Activated B cell treated with CpG ODN at 0.5 μM for 24 hours (primary cell): ENCODE measurements at regions not wholly inside any gene's neighbourhood (a gene's known extent, or its start where the extent isn't known, plus 50 kb on each side); places are given as distances from the start of the nearest gene placed in this dataset.
"Not testable (repeated sequence)": the region's sequence is repeated elsewhere in the genome, so short reads cannot be mapped to it uniquely, and the experiment has no call there.

Experiments used
- ATAC-seq: fragments of 200-7000 bp; cut with Tn5 transposase; one replicate; pipeline ENCODE4 v1.10.0; 2021; ENCODE audit warnings: low read depth, mild to moderate bottlenecking, moderate library complexity
- CTCF ChIA-PET: fragments of 350-600 bp; sonication (Branson Sonifier 250); formaldehyde crosslinking; loops from one replicate; lab custom pipeline; 2021; ENCODE audit warnings: antibody characterized with exemption; lab: Charles Lee
- POLR2A ChIA-PET: fragments of 350-600 bp; sonication (Branson Sonifier 250); formaldehyde crosslinking; loops from one replicate; lab custom pipeline; 2021; ENCODE audit warnings: antibody characterized with exemption; lab: Charles Lee
- DNase-seq: peaks from one replicate; pipeline ENCODE4 v3.0.0; 2022
- H3K27ac Mint-ChIP-seq: one replicate; pipeline ENCODE4 v1.8.0; 2020; ENCODE audit warnings: mixed read lengths
- H3K27me3 Mint-ChIP-seq: one replicate; pipeline ENCODE4 v1.8.0; 2021; ENCODE audit warnings: mixed read lengths
- H3K36me3 Mint-ChIP-seq: one replicate; pipeline ENCODE4 v1.8.0; 2021; ENCODE audit warnings: low read depth, mixed read lengths
- H3K4me1 Mint-ChIP-seq: one replicate; pipeline ENCODE4 v1.8.0; 2021; ENCODE audit warnings: mixed read lengths
- H3K4me3 Mint-ChIP-seq: one replicate; pipeline ENCODE4 v1.8.0; 2020; ENCODE audit warnings: mild to moderate bottlenecking, mixed read lengths
- H3K9me3 Mint-ChIP-seq: one replicate; pipeline ENCODE4 v1.8.0; 2020; ENCODE audit warnings: mixed read lengths
- intact Hi-C: fragments of 100-400 bp; cut with micrococcal nuclease; formaldehyde crosslinking; loops from one replicate; pipeline ENCODE4 v1.15.1; 2024
- TF ChIP-seq, protein P1 (sequence below): fragments of 200-600 bp; IDR thresholded peaks from one replicate; pipeline ENCODE4 v1.8.0; 2022; ENCODE audit warnings: antibody characterized with exemption, mild to moderate bottlenecking

DNA sequence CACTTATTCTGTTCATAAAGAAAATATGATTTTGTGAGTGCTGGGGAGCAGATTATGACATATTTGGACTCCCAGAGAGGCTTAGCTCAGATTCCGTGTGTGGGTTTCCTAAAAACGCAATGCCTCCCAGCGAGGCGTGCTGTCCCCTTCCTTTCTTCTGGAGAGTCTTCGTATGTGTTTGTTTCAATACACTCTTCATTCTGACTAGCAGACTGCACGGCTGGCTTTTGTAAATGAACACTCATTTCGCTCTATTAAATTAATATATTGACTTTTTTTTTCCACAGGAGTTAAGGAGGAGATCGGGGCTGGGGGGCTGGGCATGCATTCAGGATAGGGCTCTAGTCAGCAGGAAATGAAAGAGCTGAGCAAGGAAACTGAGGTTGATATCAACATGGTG lies 102.3 kb downstream of the KBTBD2 start:
- H3K9me3 Mint-ChIP-seq, ATAC-seq, H3K4me1 Mint-ChIP-seq, H3K36me3 Mint-ChIP-seq, intact Hi-C loops, DNase-seq, H3K4me3 Mint-ChIP-seq, H3K27me3 Mint-ChIP-seq, CTCF ChIA-PET, H3K27ac Mint-ChIP-seq, POLR2A ChIA-PET: not testable (repeated sequence)

DNA sequence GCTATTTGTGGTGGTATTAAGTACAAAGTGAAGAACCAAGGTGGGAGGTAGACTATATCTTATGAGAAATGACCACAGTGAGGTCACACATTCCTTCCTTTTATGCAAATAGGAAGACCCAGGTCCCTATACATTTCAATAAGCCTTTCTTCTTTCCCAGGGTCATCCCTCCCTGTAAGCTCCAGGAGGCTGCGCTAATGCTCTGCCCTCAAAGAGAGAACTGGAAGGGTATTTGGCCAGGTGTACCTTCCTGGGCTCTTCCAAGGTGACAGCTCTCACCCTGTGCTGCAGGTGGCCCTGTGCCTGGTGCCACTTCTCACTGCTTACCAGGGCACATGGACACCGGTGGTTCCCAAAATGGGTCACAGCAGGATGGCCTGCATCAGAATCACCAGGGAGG lies 103.4 kb downstream of the KBTBD2 start:
- H3K36me3 Mint-ChIP-seq, H3K9me3 Mint-ChIP-seq, H3K4me1 Mint-ChIP-seq, H3K4me3 Mint-ChIP-seq, H3K27me3 Mint-ChIP-seq, DNase-seq, H3K27ac Mint-ChIP-seq, CTCF ChIA-PET, ATAC-seq, intact Hi-C loops, POLR2A ChIA-PET: not testable (repeated sequence)

DNA sequence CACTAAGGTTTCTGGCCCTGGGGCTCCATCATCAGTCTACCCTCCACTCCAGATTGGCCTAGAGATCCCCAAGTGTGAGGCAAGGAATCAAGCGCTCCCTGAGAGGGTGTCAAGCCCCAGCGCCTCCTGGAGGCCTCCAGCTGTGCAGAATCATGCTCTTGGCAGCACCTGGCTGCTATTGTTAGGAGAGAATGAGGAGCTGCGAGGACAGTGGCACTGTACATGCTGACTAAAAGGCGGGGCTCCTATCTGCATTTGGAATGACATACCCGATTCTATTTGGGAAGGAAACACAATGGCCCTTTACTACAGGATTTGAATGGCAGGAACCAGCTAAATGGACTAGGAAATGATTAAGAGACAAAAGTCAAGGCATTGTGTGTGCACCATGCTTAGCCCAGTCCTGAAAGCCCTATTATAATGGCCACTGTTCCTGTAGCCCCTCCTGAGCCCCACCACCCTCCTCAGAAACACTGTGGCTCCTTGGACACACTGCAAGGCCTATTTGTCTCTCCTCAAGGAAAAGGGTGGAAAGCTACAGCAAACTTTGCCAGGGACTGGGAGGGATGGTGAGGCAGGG lies 106.1 kb downstream of the KBTBD2 start:
- H3K27ac Mint-ChIP-seq, H3K4me3 Mint-ChIP-seq, H3K9me3 Mint-ChIP-seq, DNase-seq, H3K27me3 Mint-ChIP-seq, CTCF ChIA-PET, intact Hi-C loops, H3K36me3 Mint-ChIP-seq, POLR2A ChIA-PET, ATAC-seq, H3K4me1 Mint-ChIP-seq: not testable (repeated sequence)

DNA sequence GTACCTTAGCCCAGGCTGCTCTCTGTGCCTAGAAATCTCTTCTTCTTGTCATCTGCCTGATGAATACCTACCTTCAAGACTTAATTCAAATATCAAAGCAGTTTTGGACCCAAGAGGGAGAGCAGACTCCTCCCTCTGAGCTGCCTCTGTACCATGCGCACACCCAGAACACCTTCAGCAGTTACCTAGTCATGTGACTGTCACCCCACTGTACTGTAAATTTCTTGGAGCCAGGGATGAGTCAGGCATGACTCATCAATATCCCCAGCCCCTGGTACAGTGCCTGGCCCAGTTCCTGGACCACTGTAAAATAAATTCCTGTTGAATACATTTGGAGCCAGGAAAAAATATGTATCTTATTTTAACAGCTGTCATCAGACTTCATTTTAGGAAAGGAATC lies 111.7 kb downstream of the KBTBD2 start:
- H3K36me3 Mint-ChIP-seq, DNase-seq, H3K27me3 Mint-ChIP-seq, H3K4me1 Mint-ChIP-seq, POLR2A ChIA-PET, H3K9me3 Mint-ChIP-seq, intact Hi-C loops, CTCF ChIA-PET, ATAC-seq, H3K4me3 Mint-ChIP-seq, H3K27ac Mint-ChIP-seq: not testable (repeated sequence)

DNA sequence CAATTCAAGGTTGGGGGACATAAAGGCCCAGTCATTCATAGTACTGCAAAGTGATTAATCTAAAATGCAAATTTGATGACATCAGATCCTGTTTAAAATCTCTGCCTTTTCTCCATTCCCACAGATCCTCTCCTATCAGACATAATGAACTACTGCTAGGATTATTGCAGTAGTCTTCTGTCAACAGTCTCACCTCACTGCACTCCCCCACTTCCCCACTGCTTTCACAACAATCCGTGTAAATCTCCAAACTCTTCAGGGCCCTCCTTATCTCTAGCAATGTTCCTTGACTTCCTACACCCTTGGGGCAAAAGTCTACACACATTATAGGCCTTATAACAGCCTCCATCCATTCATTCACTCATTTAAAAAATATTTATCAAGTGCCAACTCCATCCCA lies 112.4 kb downstream of the KBTBD2 start:
- Mint-ChIP-seq H3K4me3 (no peak overlapping the region), H3K36me3 (no peaks in the 10 kb centered on the region), H3K4me1 (no peaks in the 10 kb centered on the region), H3K27ac (no peak overlapping the region), H3K27me3 (no peaks in the 10 kb centered on the region), H3K9me3 (peaks cover 4% of the 10 kb centered on the region)
- intact Hi-C loops = no loop called here
- ATAC-seq (no peak), DNase-seq (no peak)
- ChIA-PET CTCF (no interaction called here), POLR2A (no interaction called here)
- TF ChIP-seq, protein P1, sequence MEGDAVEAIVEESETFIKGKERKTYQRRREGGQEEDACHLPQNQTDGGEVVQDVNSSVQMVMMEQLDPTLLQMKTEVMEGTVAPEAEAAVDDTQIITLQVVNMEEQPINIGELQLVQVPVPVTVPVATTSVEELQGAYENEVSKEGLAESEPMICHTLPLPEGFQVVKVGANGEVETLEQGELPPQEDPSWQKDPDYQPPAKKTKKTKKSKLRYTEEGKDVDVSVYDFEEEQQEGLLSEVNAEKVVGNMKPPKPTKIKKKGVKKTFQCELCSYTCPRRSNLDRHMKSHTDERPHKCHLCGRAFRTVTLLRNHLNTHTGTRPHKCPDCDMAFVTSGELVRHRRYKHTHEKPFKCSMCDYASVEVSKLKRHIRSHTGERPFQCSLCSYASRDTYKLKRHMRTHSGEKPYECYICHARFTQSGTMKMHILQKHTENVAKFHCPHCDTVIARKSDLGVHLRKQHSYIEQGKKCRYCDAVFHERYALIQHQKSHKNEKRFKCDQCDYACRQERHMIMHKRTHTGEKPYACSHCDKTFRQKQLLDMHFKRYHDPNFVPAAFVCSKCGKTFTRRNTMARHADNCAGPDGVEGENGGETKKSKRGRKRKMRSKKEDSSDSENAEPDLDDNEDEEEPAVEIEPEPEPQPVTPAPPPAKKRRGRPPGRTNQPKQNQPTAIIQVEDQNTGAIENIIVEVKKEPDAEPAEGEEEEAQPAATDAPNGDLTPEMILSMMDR = no peak

DNA sequence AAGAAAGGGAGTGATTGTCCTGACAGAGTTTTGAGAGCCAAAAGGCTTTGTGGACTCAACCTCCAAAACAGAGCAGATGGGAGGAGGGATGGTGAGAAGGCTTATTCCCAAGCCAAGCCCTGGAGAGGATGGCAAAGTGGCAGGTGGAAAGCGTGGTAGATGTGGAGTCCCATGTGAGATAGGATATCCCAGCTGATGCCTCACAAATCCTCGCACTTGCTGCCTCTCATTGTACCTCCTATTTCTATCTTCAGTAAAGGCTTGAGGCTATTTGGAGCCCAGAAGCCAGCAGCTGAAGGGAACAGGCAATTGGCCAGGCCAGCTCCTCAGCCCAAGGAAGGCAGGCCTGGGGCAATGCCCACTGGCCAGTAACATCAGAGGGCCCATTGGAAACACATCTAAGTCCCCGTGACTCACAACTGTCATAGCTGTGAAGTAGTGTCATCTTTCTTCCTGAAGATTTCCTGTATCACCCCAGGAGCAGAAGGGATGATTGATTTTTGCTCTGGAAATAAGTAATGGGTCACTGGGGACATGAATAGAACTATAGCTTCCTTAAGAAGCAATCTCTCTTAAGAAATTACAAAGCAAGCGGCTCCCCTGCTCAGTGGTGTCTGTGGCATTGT lies 114.4 kb downstream of the KBTBD2 start:
- ATAC-seq, intact Hi-C loops, H3K27me3 Mint-ChIP-seq, H3K9me3 Mint-ChIP-seq, H3K27ac Mint-ChIP-seq, H3K36me3 Mint-ChIP-seq, CTCF ChIA-PET, H3K4me3 Mint-ChIP-seq, H3K4me1 Mint-ChIP-seq, POLR2A ChIA-PET, DNase-seq: not testable (repeated sequence)

DNA sequence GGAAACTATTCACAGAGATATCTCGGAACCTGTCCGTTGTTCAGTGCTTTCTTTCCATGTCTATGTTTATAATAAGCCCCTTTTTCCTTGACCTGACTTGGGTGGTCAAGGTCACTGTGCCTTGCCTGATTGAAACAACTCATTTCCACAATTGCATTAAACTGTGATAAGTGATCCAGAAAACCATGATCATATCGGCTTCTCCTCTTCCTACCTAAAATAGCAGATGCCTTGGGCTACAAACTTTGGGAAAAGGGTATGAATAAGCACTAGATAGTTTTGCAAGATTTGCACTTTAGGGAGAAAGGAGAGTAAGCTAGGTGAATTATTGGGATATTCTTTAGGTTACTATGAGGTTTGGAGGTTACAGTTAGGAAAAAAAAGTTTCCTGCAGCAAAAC lies 115.2 kb downstream of the KBTBD2 start:
- H3K27ac Mint-ChIP-seq, POLR2A ChIA-PET, CTCF ChIA-PET, DNase-seq, ATAC-seq, intact Hi-C loops, H3K4me1 Mint-ChIP-seq, H3K4me3 Mint-ChIP-seq, H3K27me3 Mint-ChIP-seq, H3K36me3 Mint-ChIP-seq, H3K9me3 Mint-ChIP-seq: not testable (repeated sequence)

DNA sequence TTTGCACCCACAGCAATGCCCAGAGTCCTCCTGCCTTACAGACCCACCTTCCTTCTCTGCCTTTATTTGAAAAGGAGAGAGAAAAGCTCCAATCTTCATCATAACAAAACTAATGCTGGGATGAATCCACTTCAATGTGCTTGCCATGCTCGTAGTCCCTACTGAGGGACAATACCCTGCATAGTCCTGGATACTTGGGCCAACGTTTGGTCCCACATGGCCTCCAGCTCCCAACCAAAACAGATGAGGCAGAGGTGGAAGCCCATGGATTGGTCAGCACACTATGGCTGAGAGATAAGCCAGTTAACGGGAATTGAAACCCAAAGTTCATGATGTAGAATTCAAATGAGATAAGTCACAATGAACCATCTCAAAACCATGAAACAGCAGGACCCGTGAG lies 115.8 kb downstream of the KBTBD2 start:
- H3K27me3 Mint-ChIP-seq, ATAC-seq, H3K27ac Mint-ChIP-seq, DNase-seq, H3K4me1 Mint-ChIP-seq, H3K4me3 Mint-ChIP-seq, POLR2A ChIA-PET, intact Hi-C loops, H3K9me3 Mint-ChIP-seq, CTCF ChIA-PET, H3K36me3 Mint-ChIP-seq: not testable (repeated sequence)
